H1 (cell line): ENCODE measurements at regions not wholly inside any gene's neighbourhood (a gene's known extent, or its start where the extent isn't known, plus 50 kb on each side); places are given as distances from the start of the nearest gene placed in this dataset.

ENCODE experiments used
- ATF2 ChIP-seq: IDR thresholded peaks from 2 replicates; pipeline ENCODE4 v1.6.1; 2012; ENCODE audit warnings: low read length, inconsistent platforms
- CHD7 ChIP-seq: fragments of 300-600 bp; sonication (generic); IDR thresholded peaks from 2 replicates; pipeline ENCODE4 v1.7.1; 2012; ENCODE audit warnings: low read length, moderate library complexity, mild to moderate bottlenecking, inconsistent platforms; ENCODE audit not compliant: insufficient replicate concordance
- CTCF ChIP-seq, 3 experiments: IDR thresholded peaks; 1 replicate in 2 of 3; 2 replicates in 1 of 3; pipeline versions ENCODE4 v1.5.1 to v1.6.1; 2011; ENCODE audit warnings: low read length in 3 of 3, mild to moderate bottlenecking in 3 of 3, inconsistent platforms in 2 of 3, low read depth in 1 of 3, moderate library complexity in 1 of 3; ENCODE audit not compliant: insufficient read depth in 1 of 3; ENCODE audit errors: control extremely low read depth in 1 of 3
- EP300 ChIP-seq, 2 experiments: IDR thresholded peaks; 1 replicate in 1 of 2; 2 replicates in 1 of 2; pipeline ENCODE4 v1.6.1; 2011 to 2012; ENCODE audit warnings: low read depth in 2 of 2, low read length in 2 of 2, mild to moderate bottlenecking in 2 of 2, borderline replicate concordance in 1 of 2, inconsistent platforms in 1 of 2, moderate library complexity in 1 of 2
- EZH2 ChIP-seq: fragments of 200-600 bp; sonication (generic); IDR thresholded peaks from 2 replicates; pipeline ENCODE4 v1.7.1; 2012; ENCODE audit warnings: low read depth, mild to moderate bottlenecking, moderate library complexity, low read length, inconsistent platforms; ENCODE audit not compliant: severe bottlenecking
- POLR2A ChIP-seq, 2 experiments: IDR thresholded peaks; 1 replicate in 1 of 2; 2 replicates in 1 of 2; pipeline ENCODE4 v1.6.1; 2011; ENCODE audit warnings: low read depth in 2 of 2, low read length in 2 of 2, mild to moderate bottlenecking in 2 of 2; ENCODE audit errors: control extremely low read depth in 1 of 2
- POLR2AphosphoS5 ChIP-seq: IDR thresholded peaks from 2 replicates; pipeline ENCODE4 v1.6.1; 2011; ENCODE audit warnings: low read depth, low read length
- POU5F1 ChIP-seq: IDR thresholded peaks from 2 replicates; pipeline ENCODE4 v1.6.1; 2011; ENCODE audit warnings: low read depth, mild to moderate bottlenecking, low read length, moderate library complexity
- RAD21 ChIP-seq, 2 experiments: IDR thresholded peaks in 1 of 2; conservative IDR thresholded peaks in 1 of 2; 2 replicates each; pipeline ENCODE4 v1.6.1; 2011; ENCODE audit warnings: low read depth in 2 of 2, low read length in 2 of 2, improper control_type of control experiment in 1 of 2, inconsistent platforms in 1 of 2, mild to moderate bottlenecking in 1 of 2, moderate library complexity in 1 of 2
- SUZ12 ChIP-seq: fragments of 200-600 bp; sonication (generic); IDR thresholded peaks from 2 replicates; pipeline ENCODE4 v1.6.1; 2012; ENCODE audit warnings: mild to moderate bottlenecking, inconsistent platforms, low read length, moderate library complexity, mixed read lengths
- TBP ChIP-seq: IDR thresholded peaks from 2 replicates; pipeline ENCODE4 v1.6.1; 2011; ENCODE audit warnings: low read depth, low read length, improper control_type of control experiment
- TCF12 ChIP-seq: IDR thresholded peaks from 2 replicates; pipeline ENCODE4 v1.6.1; 2011; ENCODE audit warnings: low read depth, mild to moderate bottlenecking, low read length

GRCh38 chr11:115761348-115761747 is 257.1 kb upstream of the CADM1 start:
- TF ChIP-seq CTCF (IDR thresholded peaks at IDR 0.05; ENCODE audit: control extremely low read depth in 1 of 3, insufficient read depth in 1 of 3, low read depth in 1 of 3, low read length in 3 of 3) (no peak), SUZ12 (no peak), EZH2 (no peak), TBP (no peak), EP300 (IDR thresholded peaks at IDR 0.05; ENCODE audit: borderline replicate concordance in 1 of 2, low read depth in 2 of 2, low read length in 2 of 2) (no peak), RAD21 (IDR thresholded peaks at IDR 0.05 in 1 of 2, conservative IDR thresholded peaks at IDR 0.05 in 1 of 2; ENCODE audit: low read depth in 2 of 2, low read length in 2 of 2) (no peak), TCF12 (no peak), POLR2AphosphoS5 (no peak), ATF2 (no peak), POU5F1 (no peak), CHD7 (no peak), POLR2A (IDR thresholded peaks at IDR 0.05; ENCODE audit: control extremely low read depth in 1 of 2, low read depth in 2 of 2, low read length in 2 of 2) (no peak)
